ENCODE measurements at regions not wholly inside any gene's neighbourhood (a gene's known extent, or its start where the extent isn't known, plus 50 kb on each side); places are given as distances from the start of the nearest gene placed in this dataset.

DNA sequence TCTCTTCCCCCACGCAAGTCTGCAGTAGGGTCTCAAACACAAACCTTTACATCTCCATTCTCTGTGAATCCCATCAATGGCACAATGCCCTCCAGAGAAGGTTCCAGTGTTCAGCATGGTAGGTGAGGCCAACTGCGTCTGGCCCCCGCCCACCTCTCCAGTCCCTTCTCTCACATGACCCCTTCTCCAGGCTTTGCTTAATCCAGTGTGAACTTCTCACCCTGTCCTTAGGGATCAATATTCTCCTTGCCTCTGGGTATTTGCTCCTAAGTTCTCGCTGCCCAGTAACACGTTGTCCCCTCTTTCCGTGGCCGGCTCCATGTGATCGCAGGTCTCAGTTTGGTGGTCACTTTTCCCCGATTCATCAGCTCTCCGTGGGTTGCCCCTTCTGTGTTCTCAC is 225.1 kb upstream of the PMEPA1 start:
- TF ChIP-seq CTCF (IDR thresholded peaks at IDR 0.05) (no peak), ZFX (IDR thresholded peaks at IDR 0.05; ENCODE audit: borderline replicate concordance) (no peak)
- H3K27ac ChIP-seq = no peak overlapping the region

DNA sequence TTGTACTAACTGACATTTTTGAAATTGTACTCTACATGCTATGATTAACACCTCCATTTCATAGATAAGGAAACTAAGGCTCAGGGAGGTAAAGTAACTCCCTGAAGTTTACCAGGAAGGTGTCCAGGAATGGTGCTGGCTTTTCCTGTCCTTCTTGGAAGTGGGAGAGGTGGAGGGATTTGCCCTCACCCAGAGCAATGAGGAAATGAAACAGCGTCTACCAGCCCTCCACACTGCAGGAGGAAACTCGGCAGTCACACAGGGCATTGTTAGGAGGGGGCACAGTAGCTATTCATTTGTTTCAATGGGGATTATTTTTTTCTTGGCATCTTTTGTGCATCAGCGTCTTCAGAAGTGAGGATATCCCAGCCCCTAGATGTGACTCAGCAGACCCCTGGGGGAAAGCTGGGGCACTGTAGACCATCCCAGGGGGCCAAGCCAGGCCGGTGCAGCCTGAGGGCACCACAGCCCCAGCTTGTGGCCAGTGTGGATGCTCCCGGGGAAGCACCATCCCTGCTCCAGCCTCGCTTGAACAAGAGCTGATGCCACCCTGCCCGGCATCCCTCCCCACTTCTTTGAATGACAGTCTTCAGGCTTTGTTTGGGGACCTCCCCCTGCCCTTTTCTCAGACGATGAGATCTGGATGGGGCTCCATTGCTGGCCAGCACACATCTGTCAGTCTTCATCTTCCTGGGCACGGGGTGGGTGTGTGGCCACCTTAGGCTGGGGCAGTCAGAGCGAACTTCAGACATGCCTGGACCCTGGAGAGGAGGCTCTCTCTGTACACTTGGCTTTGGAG is 224.4 kb upstream of the PMEPA1 start:
- TF ChIP-seq ZFX (IDR thresholded peaks at IDR 0.05; ENCODE audit: borderline replicate concordance) (no peak), CTCF (IDR thresholded peaks at IDR 0.05) (no peak)
- no peak overlapping the region for H3K27ac ChIP-seq

GRCh38 chr20:57932227-57932864 is 222.5 kb upstream of the PMEPA1 start:
- TF ChIP-seq ZFX (IDR thresholded peaks at IDR 0.05; ENCODE audit: borderline replicate concordance) = no peak
- TF ChIP-seq CTCF (IDR thresholded peaks at IDR 0.05) = no peak

GRCh38 chr20:57930351-57930750 is 220.5 kb upstream of the PMEPA1 start:
- no peak for TF ChIP-seq ZFX (IDR thresholded peaks at IDR 0.05; ENCODE audit: borderline replicate concordance)
- no peak for TF ChIP-seq CTCF (IDR thresholded peaks at IDR 0.05)
- H3K27ac ChIP-seq = no peak overlapping the region

More at GRCh38 chr20:57932227-57932864, 222.5 kb upstream of the PMEPA1 start:
- H3K27ac ChIP-seq = no peak overlapping the region

DNA sequence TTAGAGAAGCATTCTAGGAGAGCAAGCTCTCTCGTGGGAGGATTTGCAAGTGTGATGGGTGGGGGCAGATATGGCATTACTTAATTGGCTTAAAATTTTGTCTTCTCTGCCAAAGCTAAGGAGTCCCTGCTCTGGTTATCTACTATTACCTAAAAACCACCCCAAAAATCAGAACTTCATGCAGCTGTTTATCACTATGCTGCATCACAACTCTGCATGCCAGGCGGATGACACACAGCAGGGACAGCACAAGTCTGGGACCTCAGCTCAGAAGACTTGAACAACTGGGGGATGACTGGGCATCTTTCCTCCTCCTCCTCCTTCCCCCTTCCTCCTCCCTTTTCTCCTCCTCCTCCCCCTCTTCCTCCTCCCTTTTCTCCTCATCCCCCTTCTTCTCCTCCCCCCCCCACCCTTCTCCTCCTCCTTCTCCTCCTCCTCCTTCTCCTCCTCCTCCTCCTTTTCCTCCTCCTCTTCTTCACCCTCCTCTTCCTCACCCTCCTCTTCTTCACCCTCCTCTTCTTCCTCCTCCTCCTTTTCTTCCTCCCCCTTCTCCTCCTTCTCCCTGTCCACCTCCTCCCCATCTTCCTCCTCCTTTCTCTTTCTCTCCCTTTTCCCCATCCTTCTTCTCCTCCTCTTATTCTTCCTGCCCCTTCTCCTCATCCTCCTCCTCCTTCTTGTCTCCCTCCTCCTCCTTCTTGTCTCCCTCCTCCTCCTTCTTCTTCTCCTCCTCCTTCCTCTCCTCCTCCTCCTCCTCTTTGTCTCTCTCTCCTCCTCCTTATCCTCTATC is 218.6 kb upstream of the PMEPA1 start:
- TF ChIP-seq CTCF (IDR thresholded peaks at IDR 0.05) (no peak), ZFX (IDR thresholded peaks at IDR 0.05; ENCODE audit: borderline replicate concordance) (no peak)
- no peak overlapping the region for H3K27ac ChIP-seq

GRCh38 chr20:57927376-57927775 is 217.6 kb upstream of the PMEPA1 start:
- TF ChIP-seq CTCF (IDR thresholded peaks at IDR 0.05) = no peak
- no peak for TF ChIP-seq ZFX (IDR thresholded peaks at IDR 0.05; ENCODE audit: borderline replicate concordance)
- H3K27ac ChIP-seq = no peak overlapping the region

Measured in 22Rv1 (cell line).